Esophagus muscularis mucosa (tissue), 4 donors: ENCODE measurements at regions not wholly inside any gene's neighbourhood (a gene's known extent, or its start where the extent isn't known, plus 50 kb on each side); places are given as distances from the start of the nearest gene placed in this dataset.

Experiments used
- EP300 ChIP-seq: sonication (generic); formaldehyde crosslinking; IDR thresholded peaks from one replicate; pipeline ENCODE4 v1.6.1; 2017; ENCODE audit warnings: antibody characterized with exemption
- POLR2A ChIP-seq: fragments of 450-650 bp; IDR thresholded peaks from one replicate; pipeline ENCODE4 v1.6.1; 2017; ENCODE audit warnings: antibody characterized with exemption, moderate library complexity, mild to moderate bottlenecking, low read depth
- POLR2AphosphoS5 ChIP-seq, 2 donors: sonication (generic); formaldehyde crosslinking; IDR thresholded peaks; one replicate each; pipeline ENCODE4 v1.6.1; 2017; ENCODE audit warnings: antibody characterized with exemption in 2 of 2
- TF ChIP-seq, protein P1 (sequence below), 3 experiments: fragments of 200-600 bp in 2 of 3; fragments of 450-650 bp in 1 of 3; sonication (generic) in 2 of 3; IDR thresholded peaks; one replicate each; pipeline ENCODE4 v1.5.1; 2017 to 2019; ENCODE audit warnings: antibody characterized with exemption in 3 of 3, mild to moderate bottlenecking in 2 of 3, moderate library complexity in 1 of 3

DNA sequence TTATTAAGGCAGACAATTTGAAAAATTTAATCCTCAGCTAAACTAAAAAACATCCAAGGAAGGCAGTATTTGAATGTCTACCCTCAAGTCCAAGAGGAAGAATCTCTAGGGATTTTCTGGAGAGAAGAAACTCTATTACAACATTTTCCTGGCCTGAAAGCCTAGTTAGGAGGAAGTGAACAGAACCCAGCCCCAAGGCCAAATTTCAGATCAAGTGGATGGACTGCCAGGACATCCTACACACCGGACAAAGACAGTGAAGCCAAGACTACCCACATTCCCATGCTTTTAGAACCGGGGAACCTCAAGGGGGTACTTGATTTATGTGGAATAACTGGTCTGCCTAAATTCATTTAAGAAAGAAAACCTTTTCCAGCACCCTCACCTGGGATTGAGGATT is 108.9 kb upstream of the MEOX2 start:
- TF ChIP-seq, protein P1, sequence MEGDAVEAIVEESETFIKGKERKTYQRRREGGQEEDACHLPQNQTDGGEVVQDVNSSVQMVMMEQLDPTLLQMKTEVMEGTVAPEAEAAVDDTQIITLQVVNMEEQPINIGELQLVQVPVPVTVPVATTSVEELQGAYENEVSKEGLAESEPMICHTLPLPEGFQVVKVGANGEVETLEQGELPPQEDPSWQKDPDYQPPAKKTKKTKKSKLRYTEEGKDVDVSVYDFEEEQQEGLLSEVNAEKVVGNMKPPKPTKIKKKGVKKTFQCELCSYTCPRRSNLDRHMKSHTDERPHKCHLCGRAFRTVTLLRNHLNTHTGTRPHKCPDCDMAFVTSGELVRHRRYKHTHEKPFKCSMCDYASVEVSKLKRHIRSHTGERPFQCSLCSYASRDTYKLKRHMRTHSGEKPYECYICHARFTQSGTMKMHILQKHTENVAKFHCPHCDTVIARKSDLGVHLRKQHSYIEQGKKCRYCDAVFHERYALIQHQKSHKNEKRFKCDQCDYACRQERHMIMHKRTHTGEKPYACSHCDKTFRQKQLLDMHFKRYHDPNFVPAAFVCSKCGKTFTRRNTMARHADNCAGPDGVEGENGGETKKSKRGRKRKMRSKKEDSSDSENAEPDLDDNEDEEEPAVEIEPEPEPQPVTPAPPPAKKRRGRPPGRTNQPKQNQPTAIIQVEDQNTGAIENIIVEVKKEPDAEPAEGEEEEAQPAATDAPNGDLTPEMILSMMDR (IDR thresholded peaks at IDR 0.05): no peak
- TF ChIP-seq POLR2A: no peak
- TF ChIP-seq POLR2AphosphoS5 (IDR thresholded peaks at IDR 0.05): no peak
- TF ChIP-seq EP300: no peak
